WI38 (cell line): ENCODE measurements at regions not wholly inside any gene's neighbourhood (a gene's known extent, or its start where the extent isn't known, plus 50 kb on each side); places are given as distances from the start of the nearest gene placed in this dataset.

Source experiments
- H3K4me3 ChIP-seq: 2 replicates; pipeline ENCODE4 v1.5.1; 2011; ENCODE audit warnings: low read depth, mild to moderate bottlenecking, control low read depth, low read length
- CTCF ChIP-seq: IDR thresholded peaks from 2 replicates; pipeline ENCODE4 v1.5.1; 2012; ENCODE audit warnings: low read depth, mild to moderate bottlenecking, control low read depth, low read length

GRCh38 chr4:67071641-67072040 lies 473.7 kb downstream of the CENPC start:
- H3K4me3 ChIP-seq: no peak overlapping the region
- TF ChIP-seq CTCF: no peak

- H3K4me3 ChIP-seq: no peak overlapping the region
- no peak for TF ChIP-seq CTCF
These were observed 490.0 kb downstream of the CENPC start for GRCh38 chr4:67055319-67055718.

GRCh38 chr4:67054896-67055295 lies 490.4 kb downstream of the CENPC start:
- no peak overlapping the region for H3K4me3 ChIP-seq
- no peak for TF ChIP-seq CTCF

- no peak overlapping the region for H3K4me3 ChIP-seq
- TF ChIP-seq CTCF: no peak
These were observed 492.3 kb downstream of the CENPC start for GRCh38 chr4:67052814-67053675.

GRCh38 chr4:67051000-67051789 lies 494.1 kb downstream of the CENPC start:
- TF ChIP-seq CTCF: no peak
- H3K4me3 ChIP-seq: no peak overlapping the region

GRCh38 chr4:67049446-67049845 lies 495.9 kb downstream of the CENPC start:
- no peak for TF ChIP-seq CTCF
- H3K4me3 ChIP-seq: no peak overlapping the region

- no peak for TF ChIP-seq CTCF
- no peak overlapping the region for H3K4me3 ChIP-seq
These were observed 496.8 kb downstream of the CENPC start for GRCh38 chr4:67048530-67048929.
